GM19455 (cell line): ENCODE measurements at regions not wholly inside any gene's neighbourhood (a gene's known extent, or its start where the extent isn't known, plus 50 kb on each side); places are given as distances from the start of the nearest gene placed in this dataset.
"Not testable (repeated sequence)": the region's sequence is repeated elsewhere in the genome, so short reads cannot be mapped to it uniquely, and the experiment has no call there.

Experiments
- ATAC-seq: cut with Tn5 transposase; IDR thresholded peaks from one replicate; pipeline ENCODE4 v1.9.1; 2021; ENCODE audit not compliant: unreplicated experiment

- ATAC-seq: no peak
Measured at GRCh38 chr10:63836666-63837442, 315.7 kb downstream of the REEP3 start.

GRCh38 chr10:63841761-63842160 lies 320.6 kb downstream of the REEP3 start:
- ATAC-seq: no peak

GRCh38 chr10:63843107-63843506 lies 321.9 kb downstream of the REEP3 start:
- ATAC-seq: no peak

GRCh38 chr10:63848871-63849270 lies 327.7 kb downstream of the REEP3 start:
- not testable (repeated sequence) for ATAC-seq

- no peak for ATAC-seq
Measured at GRCh38 chr10:63862860-63863259, 341.7 kb downstream of the REEP3 start.

- ATAC-seq: no peak
Measured at GRCh38 chr10:63865210-63865609, 344.0 kb downstream of the REEP3 start.

GRCh38 chr10:63866075-63866746 lies 345.0 kb downstream of the REEP3 start:
- ATAC-seq: peak; percentile 87

- ATAC-seq: peak; percentile 53
Measured at GRCh38 chr10:63866747-63867140, 345.5 kb downstream of the REEP3 start.

GRCh38 chr10:63878428-63878827 lies 357.2 kb downstream of the REEP3 start:
- no peak for ATAC-seq

- no peak for ATAC-seq
Measured at GRCh38 chr10:63883861-63884260, 362.7 kb downstream of the REEP3 start.

GRCh38 chr10:63884426-63884825 lies 363.2 kb downstream of the REEP3 start:
- no peak for ATAC-seq

- ATAC-seq: no peak
Measured at GRCh38 chr10:63885156-63885555, 364.0 kb downstream of the REEP3 start.

GRCh38 chr10:63886281-63887022 lies 365.3 kb downstream of the REEP3 start:
- no peak for ATAC-seq

GRCh38 chr10:63887023-63887589 lies 365.9 kb downstream of the REEP3 start:
- ATAC-seq: no peak

- ATAC-seq: no peak
Measured at GRCh38 chr10:63887600-63888370, 366.6 kb downstream of the REEP3 start.

GRCh38 chr10:63889803-63890202 lies 368.6 kb downstream of the REEP3 start:
- ATAC-seq: no peak

- ATAC-seq: no peak
Measured at GRCh38 chr10:63896992-63897391, 375.8 kb downstream of the REEP3 start.

GRCh38 chr10:63899673-63900300 lies 378.6 kb downstream of the REEP3 start:
- no peak for ATAC-seq

GRCh38 chr10:63901228-63901627 lies 380.0 kb downstream of the REEP3 start:
- ATAC-seq: no peak

GRCh38 chr10:63901881-63902280 lies 380.7 kb downstream of the REEP3 start:
- ATAC-seq: no peak
